ENCODE measurements at regions not wholly inside any gene's neighbourhood (a gene's known extent, or its start where the extent isn't known, plus 50 kb on each side); places are given as distances from the start of the nearest gene placed in this dataset.
"Not testable (repeated sequence)": the region's sequence is repeated elsewhere in the genome, so short reads cannot be mapped to it uniquely, and the experiment has no call there.

DNA sequence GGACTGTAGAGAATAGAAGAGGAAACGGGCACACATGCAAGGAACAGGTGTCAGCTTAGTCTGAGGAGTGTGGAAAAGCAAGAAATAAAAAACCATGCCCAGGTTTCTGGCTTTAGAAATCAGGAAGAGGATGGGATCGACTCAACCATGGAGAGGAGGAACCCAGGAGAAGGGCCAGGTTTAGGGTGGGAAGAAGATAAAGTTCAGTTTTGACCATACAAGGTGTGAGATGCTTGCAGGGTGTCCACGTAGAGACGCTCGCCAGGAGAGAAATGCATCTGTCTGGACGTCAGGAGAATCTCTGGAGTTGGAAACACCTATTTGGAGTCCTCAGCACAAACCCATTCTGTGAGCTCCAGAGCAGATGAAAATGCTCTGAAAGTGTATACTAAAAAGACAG is 275.1 kb downstream of the CYRIA start:
- DNase-seq: no peak

DNA sequence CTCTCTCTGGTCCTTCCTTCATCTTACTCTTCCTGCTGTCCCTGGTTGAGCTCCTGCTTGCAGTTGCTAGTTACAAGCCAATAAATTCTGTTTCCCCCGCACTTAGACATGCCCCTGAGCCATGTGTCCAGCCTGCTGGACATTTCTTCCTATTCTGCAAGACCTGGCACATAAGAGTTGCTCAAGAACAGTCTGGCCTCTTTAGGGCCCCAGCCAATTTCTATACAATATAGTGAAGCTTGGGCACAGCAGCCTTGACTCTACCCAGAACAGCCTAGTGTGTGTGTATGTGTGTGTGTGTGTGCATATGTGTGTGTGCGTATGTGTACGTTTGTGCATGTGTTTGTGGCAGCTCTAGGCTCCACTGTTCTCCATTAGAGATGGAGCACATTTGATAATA is 276.0 kb downstream of the CYRIA start:
- DNase-seq: no peak

DNA sequence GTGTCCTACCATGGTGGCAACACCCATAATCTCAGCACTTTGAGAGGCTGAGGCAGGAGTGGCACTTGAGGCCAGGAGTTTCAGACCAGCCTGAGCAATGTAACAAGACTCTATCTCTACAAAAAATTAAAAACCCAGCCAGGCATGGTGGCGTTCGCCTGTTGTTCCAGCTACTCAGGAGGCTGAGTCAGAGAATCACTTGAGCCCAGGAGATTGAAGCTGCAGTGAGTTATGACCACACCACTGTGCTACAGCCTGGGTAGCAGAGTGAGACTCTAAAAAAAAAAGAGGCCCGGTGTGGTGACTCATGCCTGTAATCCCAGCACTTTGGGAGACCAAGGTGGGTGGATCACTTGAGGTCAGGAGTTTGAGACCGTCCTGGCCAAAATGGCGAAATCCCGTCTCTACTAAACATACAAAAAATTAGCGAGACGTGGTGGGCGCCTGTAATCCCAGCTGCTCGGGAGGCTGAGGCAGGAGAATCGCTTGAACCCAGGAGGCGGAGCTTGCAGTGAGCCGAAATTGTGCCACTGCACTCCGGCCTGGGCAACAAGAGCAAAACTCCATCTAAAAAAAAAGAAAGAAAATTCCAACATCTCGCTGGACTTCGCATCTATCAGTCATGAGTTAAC is 277.3 kb downstream of the CYRIA start:
- peak; percentile 23 for DNase-seq

- no peak for DNase-seq
Measured at GRCh38 chr2:16387461-16387984, 278.1 kb downstream of the CYRIA start.

DNA sequence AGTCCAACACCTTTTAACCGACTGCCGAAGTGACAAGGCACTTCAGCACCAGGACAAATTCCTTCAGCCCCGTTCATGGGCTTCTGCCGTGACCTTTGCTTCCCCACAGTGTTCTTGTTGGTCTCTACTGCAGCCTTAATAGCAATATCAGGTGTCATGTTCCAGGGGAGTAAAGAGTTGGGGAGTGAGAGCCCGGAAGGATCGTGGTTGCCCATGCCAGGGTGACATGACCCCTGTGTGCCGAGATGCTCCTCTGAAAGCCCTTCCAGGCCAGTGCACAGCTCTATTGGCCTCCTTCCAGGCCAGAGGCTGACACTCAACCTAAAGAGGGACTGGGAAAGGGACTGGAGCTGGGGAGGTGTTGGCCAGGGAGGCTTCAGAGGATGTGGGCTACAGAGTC is 279.2 kb downstream of the CYRIA start:
- no peak for DNase-seq

GRCh38 chr2:16386031-16386430 is 279.6 kb downstream of the CYRIA start:
- no peak for DNase-seq

GRCh38 chr2:16385341-16385740 is 280.3 kb downstream of the CYRIA start:
- no peak for DNase-seq

GRCh38 chr2:16383411-16383810 is 282.2 kb downstream of the CYRIA start:
- no peak for DNase-seq

DNA sequence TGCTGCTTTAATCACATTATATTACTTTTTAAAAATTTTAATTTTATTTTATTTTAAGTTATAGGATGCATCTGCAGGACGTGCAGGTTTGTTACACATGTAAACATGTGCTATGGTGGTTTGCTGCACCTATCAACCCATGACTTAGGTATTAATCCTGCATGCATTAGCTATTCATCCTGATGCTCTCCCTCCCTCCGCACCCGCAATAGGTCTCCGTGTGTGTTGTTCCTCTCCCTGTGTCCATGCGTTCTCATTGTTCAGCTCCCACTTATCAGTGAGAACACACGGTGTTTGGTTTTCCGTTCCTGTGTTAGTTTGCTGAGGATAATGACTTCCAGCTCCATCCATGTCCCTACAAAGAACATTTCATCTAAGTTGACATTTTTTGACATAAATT is 283.2 kb downstream of the CYRIA start:
- no peak for DNase-seq

- no peak for DNase-seq
Measured at GRCh38 chr2:16381511-16381910, 284.1 kb downstream of the CYRIA start.

DNA sequence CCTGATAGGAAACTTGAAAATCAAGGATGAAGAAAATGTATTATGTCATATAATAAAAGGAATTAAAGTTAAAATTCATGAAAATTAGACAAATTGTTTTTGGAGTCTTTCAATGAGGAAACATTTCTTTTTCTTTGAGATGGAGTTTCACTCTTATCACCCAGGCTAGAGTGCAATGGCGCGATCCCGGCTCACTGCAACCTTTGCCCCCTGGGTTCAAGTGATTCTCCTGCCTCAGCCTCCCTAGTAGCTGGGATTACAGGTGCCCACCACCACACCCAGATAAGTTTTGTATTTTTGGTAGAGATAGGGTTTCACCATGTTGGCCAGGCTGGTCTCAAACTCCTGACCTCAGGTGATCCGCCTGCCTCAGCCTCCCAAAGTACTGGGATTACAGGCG is 285.7 kb downstream of the CYRIA start:
- not testable (repeated sequence) for DNase-seq

DNA sequence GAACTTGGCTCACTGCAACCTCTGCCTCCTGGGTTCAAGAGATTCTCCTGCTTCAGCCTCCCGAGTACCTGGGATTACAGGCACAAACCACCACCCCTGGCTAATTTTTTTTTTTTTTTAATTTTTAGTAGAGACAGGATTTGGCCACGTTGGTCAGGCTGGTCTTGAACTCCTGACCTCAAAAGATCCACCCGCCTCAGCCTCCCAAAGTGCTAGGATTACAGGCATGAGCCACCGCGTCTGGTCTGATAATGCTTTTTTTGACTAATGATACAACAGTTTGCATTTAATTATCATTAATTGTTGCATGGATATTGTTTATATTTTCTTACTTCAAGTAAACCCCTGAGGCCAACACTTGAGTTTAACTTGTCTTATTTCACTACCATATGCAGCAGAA is 286.6 kb downstream of the CYRIA start:
- DNase-seq: not testable (repeated sequence)

- no peak for DNase-seq
Measured at GRCh38 chr2:16378031-16378430, 287.6 kb downstream of the CYRIA start.

- no peak for DNase-seq
Measured at GRCh38 chr2:16375981-16376380, 289.7 kb downstream of the CYRIA start.

DNA sequence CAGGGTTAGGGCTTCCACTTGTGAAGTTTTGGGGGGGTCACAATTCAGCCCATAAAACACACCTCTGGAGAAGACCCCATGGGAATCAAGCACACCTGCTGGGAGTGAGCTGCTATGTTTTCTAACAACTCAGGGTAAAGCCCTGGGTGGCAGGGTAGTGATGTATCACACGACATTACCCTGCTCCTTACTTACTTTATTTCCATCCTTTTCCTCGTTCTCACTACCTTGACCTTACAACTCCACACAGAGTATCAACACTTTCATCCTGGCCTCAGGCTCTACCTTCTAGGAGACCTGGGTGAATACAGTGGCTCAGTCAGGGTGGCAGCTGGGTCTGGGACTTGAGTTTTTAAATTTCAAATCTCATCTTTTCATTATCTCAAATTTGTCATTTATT is 290.3 kb downstream of the CYRIA start:
- DNase-seq: no peak

- DNase-seq: no peak
Measured at GRCh38 chr2:16374671-16375070, 291.0 kb downstream of the CYRIA start.

GRCh38 chr2:16373341-16373740 is 292.3 kb downstream of the CYRIA start:
- DNase-seq: no peak

DNA sequence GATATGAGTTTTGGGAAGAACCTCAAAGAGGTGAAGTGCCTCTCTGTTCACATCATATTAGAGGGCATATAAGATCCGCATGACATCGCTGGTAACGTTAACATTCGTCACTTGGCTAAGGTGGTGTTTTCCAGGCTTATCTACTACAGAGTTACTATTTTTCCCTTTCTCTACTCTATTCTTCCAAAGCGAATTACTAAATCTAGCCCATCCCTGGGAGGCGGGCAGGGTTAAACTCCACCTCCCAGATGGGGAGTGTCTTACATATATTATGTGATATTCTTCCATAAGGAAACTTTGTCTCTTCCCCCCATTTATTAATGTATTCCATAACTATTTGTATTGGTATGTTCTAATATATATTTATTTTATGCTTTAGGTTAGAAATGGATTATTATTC is 293.9 kb downstream of the CYRIA start:
- no peak for DNase-seq

DNA sequence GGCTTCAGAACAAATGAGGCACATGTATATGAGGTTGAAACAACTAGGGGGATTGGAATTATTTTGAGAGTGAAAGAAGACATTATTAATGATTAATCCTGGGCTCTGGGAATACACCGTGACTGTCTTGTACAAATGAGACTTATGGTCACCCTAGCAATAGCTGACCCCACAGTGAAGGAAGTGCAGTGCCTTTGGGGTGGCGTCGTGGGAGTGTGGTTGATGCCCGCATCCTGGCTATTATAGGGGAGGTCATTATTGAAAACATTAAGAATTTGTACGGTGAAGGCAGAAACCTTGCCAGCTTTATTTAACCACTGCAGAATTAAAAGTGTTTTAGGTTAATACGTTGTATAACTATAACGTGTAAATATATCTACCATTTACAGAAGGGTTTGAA is 296.7 kb downstream of the CYRIA start:
- DNase-seq: no peak

DNA sequence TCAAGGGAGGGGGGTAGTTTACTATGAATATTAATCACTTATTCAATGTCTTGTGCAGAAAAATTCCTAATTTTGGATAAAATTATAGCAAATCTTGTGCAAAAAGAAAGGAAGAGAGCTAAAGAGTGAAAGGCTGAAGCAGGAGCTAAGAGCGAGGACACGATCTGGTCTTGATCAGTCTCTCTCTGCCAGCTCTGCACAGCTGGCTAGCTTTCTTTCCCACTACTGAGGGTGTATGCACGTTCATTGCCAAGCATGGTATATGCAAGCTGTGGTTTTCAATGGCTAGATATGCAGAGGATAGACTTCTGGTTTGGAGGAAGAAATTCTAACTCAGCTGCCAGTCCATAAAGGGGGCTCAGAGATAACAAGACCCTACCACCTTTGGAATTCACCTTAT is 297.3 kb downstream of the CYRIA start:
- no peak for DNase-seq

DNA sequence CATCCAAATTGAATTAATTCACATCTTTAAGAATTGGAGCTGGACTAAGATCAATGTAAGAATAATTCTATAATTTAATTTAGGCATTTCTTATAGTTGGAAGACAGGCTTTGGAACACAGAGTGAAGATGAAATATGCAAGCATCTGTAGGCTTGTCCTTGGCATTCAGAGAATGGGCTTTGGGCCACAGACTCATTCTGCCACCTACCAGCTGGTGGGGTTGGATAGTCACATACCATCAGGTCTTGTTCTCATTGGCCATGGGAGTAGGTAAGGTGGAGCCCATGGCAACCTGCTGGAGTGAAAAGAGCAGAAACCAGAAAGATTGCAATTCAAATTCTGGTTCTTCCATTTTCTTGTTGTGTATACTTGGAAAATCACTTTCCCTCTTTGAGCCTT is 300.3 kb downstream of the CYRIA start:
- DNase-seq: no peak

- no peak for DNase-seq
Measured at GRCh38 chr2:16363581-16363980, 302.1 kb downstream of the CYRIA start.

- no peak for DNase-seq
Measured at GRCh38 chr2:16362611-16363010, 303.0 kb downstream of the CYRIA start.

DNA sequence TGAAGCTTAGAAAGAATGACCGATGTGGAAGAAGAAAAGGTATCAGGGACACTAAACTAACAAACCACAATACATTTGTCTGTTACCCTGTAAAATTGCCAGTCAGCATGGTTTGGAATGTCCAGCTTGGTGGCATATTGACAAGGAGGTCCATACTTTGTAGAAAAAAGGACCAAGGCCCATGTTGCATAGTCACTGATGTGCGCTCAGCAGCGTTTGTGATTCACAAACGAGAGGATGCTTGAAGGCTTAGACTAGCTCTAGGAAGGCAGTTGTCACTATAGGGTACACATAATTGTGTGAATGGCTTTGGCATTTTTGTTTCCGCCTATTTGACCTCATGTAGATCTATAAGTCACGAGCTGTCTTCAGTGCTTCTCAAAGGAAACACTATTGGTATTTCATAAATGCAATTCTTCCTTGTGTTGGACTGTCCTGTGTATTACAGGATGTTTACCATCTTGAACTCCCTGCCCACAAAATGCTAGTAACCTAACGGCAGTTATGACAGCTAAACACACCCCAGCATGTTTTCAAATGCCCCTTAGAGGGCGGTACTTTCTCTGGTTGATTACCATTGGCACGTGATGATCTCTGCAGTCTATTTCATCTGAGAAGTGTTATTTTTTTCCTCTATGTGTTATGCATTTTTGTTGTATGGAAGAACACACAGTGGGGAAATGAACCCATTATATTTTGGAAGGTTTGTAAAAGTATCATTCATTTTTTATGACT is 304.2 kb downstream of the CYRIA start:
- DNase-seq: no peak

- DNase-seq: no peak
Measured at GRCh38 chr2:16359961-16360360, 305.7 kb downstream of the CYRIA start.

All from DMS79 (cell line).